Esophagus squamous epithelium (tissue), 5 donors: ENCODE measurements at regions not wholly inside any gene's neighbourhood (a gene's known extent, or its start where the extent isn't known, plus 50 kb on each side); places are given as distances from the start of the nearest gene placed in this dataset.
A peak's percentile ranks its signal among the peaks of the same experiment; 100 is the strongest.
"Not testable (repeated sequence)": the region's sequence is repeated elsewhere in the genome, so short reads cannot be mapped to it uniquely, and the experiment has no call there.

Experiments used
- DNase-seq: peaks from one replicate; lab custom pipeline; 2025; lab: John Stamatoyannopoulos, UW
- H3K27ac ChIP-seq, 4 donors: fragments of 200-600 bp; sonication (generic); one replicate each; pipeline ENCODE4 v1.5.1; 2016 to 2019; ENCODE audit warnings: mild to moderate bottlenecking in 1 of 4
- H3K27me3 ChIP-seq, 4 donors: fragments of 200-600 bp; sonication (generic); 1 replicate in 3 of 4; 2 replicates in 1 of 4; pipeline versions ENCODE4 v1.5.1 to v1.6.0; 2017 to 2021; ENCODE audit warnings: antibody characterized with exemption in 1 of 4
- H3K36me3 ChIP-seq, 3 donors: fragments of 200-600 bp; sonication (generic); one replicate each; pipeline ENCODE4 v1.5.1; 2016 to 2019
- H3K4me1 ChIP-seq, 3 donors: fragments of 200-600 bp; sonication (generic); one replicate each; pipeline ENCODE4 v1.5.1; 2017 to 2019
- H3K4me3 ChIP-seq, 4 donors: fragments of 200-600 bp; sonication (generic); 1 replicate in 3 of 4; 2 replicates in 1 of 4; pipeline ENCODE4 v1.5.1; 2016 to 2019; ENCODE audit warnings: mild to moderate bottlenecking in 2 of 4, moderate library complexity in 1 of 4
- H3K9me3 ChIP-seq, 3 donors: fragments of 200-600 bp; sonication (generic); one replicate each; pipeline ENCODE4 v1.5.1; 2016 to 2019
- CTCF ChIP-seq, 6 experiments: fragments of 450-650 bp in 4 of 6; fragments of 200-600 bp in 2 of 6; sonication (generic) in 2 of 6; IDR thresholded peaks; one replicate each; pipeline ENCODE4 v1.5.1; 2016 to 2019; ENCODE audit warnings: antibody characterized with exemption in 6 of 6, mild to moderate bottlenecking in 4 of 6, moderate library complexity in 4 of 6
- POLR2A ChIP-seq, 4 donors: fragments of 450-650 bp; IDR thresholded peaks; one replicate each; pipeline ENCODE4 v1.6.1; 2017; ENCODE audit warnings: antibody characterized with exemption in 4 of 4, mild to moderate bottlenecking in 4 of 4, moderate library complexity in 3 of 4
- WGBS, 2 donors: methylation state at CpG; one replicate each; pipeline ENCODE4 v1.1.5; 2018; 5-methylcytosine and 5-hydroxymethylcytosine counted together
- intact Hi-C: fragments of 100-400 bp; cut with DNase I; formaldehyde crosslinking; loops from one replicate; pipeline ENCODE4 v1.15.0; 2022
- donor health status: DM: yes; HTN: yes; CAD: no.

DNA sequence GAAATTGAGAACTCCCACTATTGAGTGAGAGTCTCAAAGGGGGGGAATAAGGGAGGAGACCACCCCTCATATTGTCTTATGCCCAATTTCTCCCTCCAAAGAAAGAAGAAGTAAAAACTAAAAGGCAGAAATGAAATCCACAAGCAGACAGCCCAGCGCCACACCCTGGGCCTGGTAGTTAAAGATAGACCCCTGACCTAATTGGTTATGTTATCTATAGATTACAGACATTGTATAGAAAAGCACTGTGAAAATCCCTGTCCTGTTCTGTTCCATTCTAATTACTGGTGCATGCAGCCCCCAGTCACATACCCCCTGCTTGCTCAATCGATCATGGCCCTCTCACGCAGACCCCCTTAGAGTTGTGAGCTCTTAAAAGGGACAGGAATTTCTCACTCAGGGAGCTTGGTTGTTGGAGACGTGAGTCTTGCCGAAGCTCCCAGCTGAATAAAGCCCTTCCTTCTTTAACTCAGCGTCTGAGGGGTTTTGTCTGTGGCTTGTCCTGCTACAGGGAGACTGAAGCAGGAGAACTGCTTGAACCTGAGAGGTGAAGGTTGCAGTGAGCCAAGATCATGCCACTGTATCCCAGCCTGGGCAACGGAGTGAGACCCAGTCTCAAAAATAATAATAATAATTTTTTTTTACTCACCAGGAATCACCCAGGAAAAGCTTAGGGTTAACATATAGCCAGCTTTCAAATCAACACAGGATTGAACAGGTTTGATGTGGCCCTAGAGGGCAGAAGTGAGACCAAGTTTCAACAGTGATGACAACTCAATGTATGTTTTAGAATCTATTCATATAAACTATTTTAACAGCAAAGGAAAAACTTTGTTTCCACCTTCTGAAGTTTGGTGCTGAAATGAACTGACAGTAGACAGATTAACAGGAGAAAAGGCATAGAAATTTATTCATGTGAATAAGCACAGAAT lies 181.4 kb upstream of the NDUFV2 start:
- 86 to 100% methylated on average over 2 to 6 of the region's 7 CpGs for WGBS, 2 donors
- H3K36me3 ChIP-seq, H3K27ac ChIP-seq, H3K4me3 ChIP-seq, H3K27me3 ChIP-seq, DNase-seq, intact Hi-C loops, H3K9me3 ChIP-seq, H3K4me1 ChIP-seq: not testable (repeated sequence)
- TF ChIP-seq CTCF (IDR thresholded peaks at IDR 0.05): peak in 1 of 6 experiments; percentile 25

- intact Hi-C loops: no loop called here
- Histone ChIP-seq H3K4me1 (no peaks in the 10 kb centered on the region), H3K27me3 (no peaks in the 10 kb centered on the region), H3K36me3 (no peaks in the 10 kb centered on the region), H3K4me3 (no peak overlapping the region), H3K9me3 (peaks cover 0 to 22% (median 17%) of the 10 kb centered on the region in 3 donors), H3K27ac (no peak overlapping the region)
- TF ChIP-seq POLR2A (IDR thresholded peaks at IDR 0.05) (no peak), CTCF (IDR thresholded peaks at IDR 0.05) (no peak)
- no peak for DNase-seq
- WGBS, 2 donors: 72 to 91% methylated on average over 2 of the region's 2 CpGs
Measured at GRCh38 chr18:8926464-8926863, 176.0 kb upstream of the NDUFV2 start.

GRCh38 chr18:8928044-8928443 lies 174.5 kb upstream of the NDUFV2 start:
- WGBS, 2 donors: 82 to 90% methylated on average over 2 of the region's 2 CpGs
- Histone ChIP-seq H3K9me3 (peaks cover 0 to 29% (median 17%) of the 10 kb centered on the region in 3 donors), H3K27ac (no peak overlapping the region), H3K27me3 (no peaks in the 10 kb centered on the region), H3K4me3 (no peak overlapping the region), H3K36me3 (no peaks in the 10 kb centered on the region), H3K4me1 (no peaks in the 10 kb centered on the region)
- no peak for DNase-seq
- intact Hi-C loops: no loop called here
- TF ChIP-seq CTCF (IDR thresholded peaks at IDR 0.05): no peak
- no peak for TF ChIP-seq POLR2A (IDR thresholded peaks at IDR 0.05)

- DNase-seq: no peak
- Histone ChIP-seq H3K4me1 (no peaks in the 10 kb centered on the region), H3K4me3 (no peak overlapping the region), H3K27me3 (no peaks in the 10 kb centered on the region), H3K27ac (no peak overlapping the region), H3K9me3 (peaks cover 0 to 32% (median 17%) of the 10 kb centered on the region in 3 donors), H3K36me3 (no peaks in the 10 kb centered on the region)
- intact Hi-C loops: no loop called here
- TF ChIP-seq POLR2A (IDR thresholded peaks at IDR 0.05) (no peak), CTCF (IDR thresholded peaks at IDR 0.05) (no peak)
- WGBS, 2 donors: 92 to 100% methylated on average over 1 to 3 of the region's 3 CpGs
Measured at GRCh38 chr18:8928847-8929780, 173.4 kb upstream of the NDUFV2 start.
